ENCODE measurements at regions not wholly inside any gene's neighbourhood (a gene's known extent, or its start where the extent isn't known, plus 50 kb on each side); places are given as distances from the start of the nearest gene placed in this dataset.
"Not testable (repeated sequence)": the region's sequence is repeated elsewhere in the genome, so short reads cannot be mapped to it uniquely, and the experiment has no call there.

DNA sequence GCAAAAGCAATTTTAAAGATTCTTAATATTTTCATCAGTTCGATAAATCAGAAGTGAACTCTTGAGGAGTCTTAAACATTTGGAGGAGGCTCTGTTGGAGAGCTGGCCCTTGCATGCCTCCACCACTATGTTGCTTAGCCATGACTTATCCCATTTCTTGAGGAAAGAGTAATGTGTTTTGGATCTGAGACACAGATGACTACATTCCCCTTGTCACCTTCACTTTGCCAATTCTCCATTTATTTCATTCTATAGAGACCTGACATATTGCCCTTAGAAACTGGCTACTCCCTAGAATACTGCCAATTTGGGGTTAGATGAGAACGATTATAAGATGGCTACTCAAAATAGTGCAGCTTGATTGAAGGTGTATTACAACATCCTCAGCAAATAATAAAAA, 157.4 kb upstream of the TMEM260 start:
- no peak for DNase-seq

DNA sequence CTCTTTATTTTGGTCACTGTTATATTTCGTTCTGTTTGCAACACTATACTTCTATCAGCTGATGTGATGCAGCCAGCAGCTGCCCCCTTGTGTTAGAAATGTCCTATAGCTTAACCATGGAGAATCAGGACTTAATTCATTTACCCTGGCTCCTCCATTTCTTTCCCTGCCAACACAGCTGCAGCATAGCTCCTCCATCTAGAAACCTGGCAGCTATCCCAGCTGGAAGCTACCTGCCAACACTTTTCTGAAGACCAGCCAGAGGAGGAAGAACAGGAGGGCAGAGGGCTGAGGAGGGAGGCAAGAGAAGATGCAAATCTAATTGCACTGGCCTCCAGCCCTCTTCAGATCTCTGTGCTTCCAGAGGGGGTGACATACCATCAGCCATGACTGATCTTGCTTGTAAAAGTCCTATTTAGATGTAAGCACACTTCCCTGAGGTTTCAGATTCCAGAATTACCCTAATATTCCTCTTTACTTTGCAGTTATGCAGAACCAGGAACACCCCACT, 156.8 kb upstream of the TMEM260 start:
- DNase-seq: peak; percentile 60 to 71

DNA sequence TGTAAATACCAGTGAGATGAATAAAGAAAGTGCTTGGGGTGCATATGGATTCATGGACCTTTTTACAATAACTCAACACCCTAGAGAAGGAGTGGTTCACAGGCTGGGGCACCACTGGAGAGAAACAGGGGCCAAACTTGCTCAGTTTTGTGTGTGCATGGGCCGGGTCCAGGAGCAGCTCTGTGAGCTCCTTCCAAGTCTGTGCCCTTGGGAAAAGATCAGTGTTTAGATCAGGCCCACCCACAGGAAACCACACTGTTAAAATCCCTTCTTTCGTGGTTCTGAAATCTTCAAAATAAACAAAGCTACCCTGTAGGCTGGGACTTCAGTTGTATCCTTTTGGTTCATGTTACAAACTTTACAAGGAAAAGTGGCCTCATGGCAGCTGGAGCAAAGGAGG, 156.1 kb upstream of the TMEM260 start:
- DNase-seq: no peak

DNA sequence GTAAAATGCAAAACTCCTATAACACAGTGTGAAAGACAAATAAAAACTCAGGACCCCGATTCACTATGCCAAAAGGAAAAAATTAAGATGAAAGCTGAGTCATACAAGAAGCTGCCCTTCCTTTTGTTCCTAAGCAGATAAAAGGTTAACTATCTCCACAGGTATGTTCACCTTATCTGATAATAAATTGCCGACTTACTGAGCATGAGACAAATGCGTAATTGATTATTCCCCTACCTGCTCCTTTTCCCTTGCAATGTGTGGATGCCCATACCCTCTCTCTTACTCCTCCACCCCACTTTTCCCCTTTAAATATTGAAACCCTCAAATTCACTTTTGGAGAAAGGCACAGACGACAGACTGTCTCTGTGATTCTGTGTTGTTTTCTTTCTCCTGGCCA, 148.6 kb upstream of the TMEM260 start:
- no peak for DNase-seq

DNA sequence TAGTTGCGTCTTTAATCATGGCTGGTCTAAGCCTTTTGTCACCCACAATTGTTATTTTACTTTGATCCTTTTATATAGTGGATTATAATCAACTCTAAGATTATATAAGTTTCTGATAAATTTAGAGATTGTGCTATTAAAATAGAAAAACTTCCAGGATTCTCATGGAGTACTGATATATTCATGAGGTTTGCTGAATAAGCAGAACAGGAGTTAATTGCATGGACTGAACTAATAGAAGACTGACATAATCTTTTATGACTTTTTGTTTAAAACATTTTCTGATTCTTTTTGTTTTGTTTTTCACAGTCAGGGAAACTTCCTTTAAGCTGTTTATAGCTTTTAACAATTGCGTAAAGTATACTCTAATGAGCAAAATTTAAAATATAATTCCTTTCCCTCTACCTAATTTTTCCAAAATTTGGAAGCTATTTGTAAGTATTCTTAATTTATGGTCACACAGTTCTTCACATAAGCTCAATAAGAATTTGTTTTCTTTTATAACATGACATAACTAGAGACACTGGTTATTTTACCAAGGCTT, 129.9 kb upstream of the TMEM260 start:
- no peak for DNase-seq

DNA sequence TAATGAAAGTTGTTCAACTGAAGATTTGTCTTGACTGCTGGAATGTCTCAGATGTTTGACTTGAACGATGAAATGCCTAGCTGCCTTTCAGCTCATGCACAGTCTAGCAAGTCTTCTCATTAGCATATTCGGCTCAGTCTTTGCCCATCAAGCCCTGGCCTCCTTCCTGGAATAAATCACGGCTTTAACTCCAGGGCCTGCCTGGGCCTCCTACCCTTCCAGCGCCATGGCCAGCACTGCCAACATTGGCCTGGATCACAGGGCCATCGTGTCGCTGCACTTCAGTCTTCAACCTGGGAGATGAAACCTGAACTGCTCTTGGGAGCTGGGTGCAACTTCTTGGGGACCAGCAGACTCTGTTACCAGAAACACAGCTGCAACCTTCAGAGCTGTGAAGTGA, 126.7 kb upstream of the TMEM260 start:
- DNase-seq: no peak

DNA sequence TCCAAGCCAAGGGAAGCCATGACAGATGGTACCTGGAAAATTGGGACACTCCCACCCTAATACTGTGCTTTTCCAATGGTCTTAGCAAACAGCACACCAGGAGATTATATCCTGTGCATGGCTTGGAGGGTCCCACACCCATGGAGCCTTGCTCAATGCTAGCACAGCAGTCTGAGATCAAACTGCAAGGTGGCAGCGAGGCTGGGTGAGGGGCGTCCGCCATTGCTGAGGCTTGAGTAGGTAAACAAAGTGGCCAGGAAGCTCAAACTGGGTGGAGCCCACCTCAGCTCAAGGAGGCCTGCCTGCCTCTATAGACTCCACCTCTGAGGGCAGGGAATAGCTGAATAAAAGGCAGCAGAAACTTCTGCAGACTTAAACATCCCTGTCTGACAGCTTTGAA, 124.9 kb upstream of the TMEM260 start:
- not testable (repeated sequence) for DNase-seq

DNA sequence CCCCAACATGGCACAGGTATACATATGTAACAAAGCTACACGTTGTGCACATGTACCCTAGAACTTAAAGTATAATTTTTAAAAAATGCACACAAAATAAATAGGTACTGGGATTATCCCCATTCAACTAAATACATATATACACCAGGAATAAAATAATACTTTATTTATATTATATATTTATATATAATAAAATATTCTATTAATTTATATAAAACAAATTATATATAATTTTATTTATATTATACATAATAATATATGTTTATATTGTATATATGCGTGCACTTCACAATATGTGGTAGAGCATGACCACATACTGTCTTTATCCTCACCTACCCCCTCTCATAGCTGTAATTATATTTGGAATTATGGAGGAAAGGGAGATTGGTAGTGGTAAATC, 119.1 kb upstream of the TMEM260 start:
- no peak for DNase-seq

DNA sequence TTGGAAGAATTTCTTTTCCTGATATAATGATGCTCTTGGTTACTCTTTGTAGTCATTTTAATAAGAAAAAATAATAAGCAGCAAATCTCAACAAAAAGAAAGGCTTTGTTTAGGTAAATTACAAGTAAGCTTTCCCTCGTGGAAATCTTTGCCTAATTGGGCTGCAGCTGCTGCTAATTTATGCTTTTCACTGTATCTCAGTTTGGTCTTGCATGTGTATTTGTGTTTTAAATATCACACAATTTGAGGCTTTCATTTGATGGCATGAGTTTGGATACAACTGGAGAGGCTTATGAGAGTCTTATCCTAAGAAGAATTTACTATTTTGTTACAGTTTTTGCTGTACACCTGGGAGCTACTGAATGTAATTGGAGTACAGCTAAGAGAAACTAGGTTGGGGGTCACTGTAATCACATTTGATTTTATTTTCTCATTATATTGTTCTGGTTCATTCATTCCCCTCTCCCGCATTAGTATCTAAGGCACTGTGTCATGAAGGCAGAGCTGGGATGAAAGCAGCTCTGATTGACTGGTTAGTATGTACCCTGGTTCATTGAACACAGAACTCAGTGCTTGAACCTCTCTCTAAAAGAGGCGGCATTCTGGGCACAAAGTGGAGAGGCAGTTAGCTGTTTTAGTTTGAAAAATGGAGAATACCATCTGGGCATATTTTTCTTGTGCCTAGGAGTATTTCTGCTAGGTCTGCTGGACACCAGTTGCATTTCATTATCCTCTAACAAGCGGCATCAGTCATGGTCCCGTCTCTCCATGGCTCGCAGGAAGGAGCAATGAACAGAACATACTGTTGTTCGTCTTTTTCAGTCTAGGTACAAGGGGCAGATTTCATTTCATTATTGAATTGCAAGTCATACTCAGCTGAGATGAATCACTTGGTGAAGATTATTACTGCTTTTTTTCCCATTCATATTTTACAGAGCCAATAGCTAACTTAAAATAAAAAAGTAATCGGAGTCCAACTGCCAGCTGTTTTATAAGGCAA, 118.0 kb upstream of the TMEM260 start:
- DNase-seq: no peak

DNA sequence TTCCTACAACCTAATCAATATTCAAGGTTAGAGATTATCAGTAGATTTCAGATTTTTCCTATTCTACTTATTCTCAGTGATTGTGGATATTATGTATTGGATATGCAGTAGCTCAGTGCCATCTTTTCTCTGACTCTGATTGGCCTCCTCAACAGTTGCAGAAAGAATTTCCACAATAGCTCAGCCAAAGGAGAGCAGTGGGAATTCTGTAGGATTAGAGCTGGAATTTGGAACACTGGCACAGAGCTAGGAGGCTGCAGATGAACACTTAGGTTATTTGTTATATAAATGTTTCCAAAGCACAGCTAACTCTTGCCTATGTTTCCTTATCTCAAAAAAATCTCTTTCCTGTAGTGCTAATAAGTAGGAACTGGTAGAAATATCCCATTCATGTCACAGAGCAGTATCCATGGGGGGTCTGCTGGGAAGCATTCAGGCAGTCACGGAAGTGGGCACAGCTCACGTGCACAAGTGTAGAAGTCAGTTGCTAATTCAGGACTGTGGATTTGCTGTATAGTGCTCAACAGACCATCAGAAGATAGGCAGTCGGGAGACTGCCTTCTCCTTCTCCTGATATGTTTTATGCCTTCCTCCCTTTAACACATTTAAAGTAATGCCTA, 116.2 kb upstream of the TMEM260 start:
- DNase-seq: no peak

DNA sequence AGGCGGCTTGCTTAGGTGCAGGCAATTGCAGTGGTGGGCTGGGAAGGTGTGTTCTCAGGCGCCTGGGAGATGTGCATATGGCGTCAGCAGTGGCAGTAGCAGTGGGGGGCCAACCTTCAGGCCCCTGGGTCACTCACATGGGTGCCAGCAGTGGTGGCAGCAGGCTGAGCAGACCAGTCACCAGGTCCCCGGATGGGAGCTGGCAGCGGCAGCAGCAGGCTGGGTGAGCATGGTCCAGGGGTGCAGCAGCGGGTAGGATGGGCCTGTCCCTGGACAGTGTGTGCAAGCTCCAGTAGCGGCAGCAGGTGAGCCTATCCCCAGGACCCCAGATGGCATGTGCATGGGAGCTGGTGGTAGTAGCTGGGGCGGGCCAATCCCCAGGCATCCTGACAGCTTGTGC, 108.5 kb upstream of the TMEM260 start:
- no peak for DNase-seq

DNA sequence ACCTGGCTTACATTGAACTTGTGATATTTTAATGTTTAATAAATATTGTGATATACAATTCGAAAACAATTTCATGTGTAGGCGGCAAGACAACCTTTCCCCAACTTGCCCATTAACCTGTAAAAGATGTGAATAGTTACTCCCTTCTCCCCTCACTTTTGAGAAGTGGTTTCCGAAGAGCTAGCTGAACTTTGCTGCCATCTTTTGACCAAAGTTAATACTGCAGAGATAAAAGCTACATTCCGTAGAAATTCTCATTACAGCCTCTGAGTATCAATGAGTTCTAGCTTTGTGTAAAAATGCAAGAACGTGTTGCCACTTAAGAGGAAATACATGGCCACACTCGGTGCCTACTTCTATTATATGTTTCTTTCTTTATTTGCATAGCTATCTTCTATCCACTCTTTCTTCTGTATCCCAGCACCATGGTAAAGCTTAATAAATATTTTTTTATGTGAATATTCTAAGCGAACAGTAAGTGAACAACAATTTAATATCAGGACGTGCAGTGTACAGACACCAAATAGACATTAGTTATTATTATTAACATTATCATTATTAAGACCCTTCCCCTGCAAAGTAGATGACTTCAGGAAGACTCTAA, 105.1 kb upstream of the TMEM260 start:
- DNase-seq: peak; percentile 56 to 69

DNA sequence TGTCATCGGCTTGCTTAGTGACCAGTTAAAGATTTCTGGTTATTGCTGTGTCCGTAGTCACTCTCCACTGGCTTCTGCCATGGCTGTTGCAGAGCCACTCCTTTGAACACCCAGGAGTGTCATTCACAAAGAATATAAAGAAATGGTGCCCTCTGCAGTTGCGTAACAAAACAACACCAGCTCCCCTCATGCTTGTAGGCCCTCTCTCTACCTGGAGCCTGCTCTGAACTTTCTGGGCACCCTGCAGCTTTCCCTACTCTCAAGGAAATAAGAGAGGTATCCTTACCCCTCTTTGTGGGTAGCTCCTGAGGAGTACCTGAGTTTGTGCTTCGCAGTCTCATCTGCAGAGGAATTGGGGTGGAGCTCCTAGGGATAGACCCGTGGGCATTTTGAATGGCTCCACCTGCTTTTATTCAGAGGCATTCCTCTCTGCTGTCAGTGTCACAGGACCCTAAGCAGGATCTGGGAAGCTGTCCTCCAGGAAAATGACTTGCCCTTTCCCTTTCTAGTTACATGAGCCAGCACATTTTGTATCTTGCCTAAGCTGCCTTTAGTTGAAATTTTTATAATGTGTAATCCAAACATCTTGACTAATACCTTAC, 97.2 kb upstream of the TMEM260 start:
- no peak for DNase-seq

DNA sequence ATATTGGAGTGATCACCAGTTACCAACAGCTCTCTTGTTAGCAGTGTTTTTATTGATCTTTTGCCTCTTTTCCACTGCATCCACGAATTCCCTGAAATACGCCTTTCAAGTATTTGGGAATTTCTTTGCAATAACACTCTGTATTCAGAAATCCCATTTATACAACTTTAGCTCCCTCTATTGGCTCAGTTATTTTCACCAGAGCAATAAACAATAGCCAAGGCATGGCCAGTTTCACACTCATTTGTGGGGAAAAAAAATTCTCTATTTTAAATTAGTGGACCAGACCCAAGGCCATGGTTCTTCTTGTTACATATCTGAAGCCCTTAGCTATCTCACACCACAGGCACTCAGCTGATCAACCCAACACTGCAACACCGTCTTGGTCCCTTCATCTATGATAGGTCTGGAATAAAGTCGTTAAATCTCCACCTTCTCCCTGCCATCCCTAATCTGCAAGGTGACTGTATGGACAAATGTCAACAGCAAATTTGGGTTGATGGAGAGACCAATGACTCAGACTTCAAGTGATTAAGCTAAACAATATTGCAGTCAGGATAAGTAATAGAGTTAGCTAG, 92.4 kb upstream of the TMEM260 start:
- DNase-seq: no peak

DNA sequence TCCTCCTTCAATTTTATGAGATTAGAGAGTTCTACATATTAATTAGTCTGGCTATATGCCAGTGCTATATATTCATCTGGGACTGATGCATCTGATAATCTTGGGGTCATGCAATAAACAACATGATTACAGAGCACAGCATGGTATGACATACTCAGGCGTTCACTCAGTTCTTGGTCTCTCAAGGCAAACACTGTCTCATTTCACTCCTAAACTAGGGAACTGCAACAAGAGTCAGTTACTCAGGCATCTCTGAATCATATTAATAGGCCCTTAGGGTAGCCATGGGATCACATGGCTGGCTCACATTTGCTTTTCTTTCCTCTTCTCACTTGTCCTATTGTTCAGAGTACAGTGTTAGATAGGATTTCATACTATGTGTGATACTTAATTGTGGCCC, 91.8 kb upstream of the TMEM260 start:
- DNase-seq: no peak

DNA sequence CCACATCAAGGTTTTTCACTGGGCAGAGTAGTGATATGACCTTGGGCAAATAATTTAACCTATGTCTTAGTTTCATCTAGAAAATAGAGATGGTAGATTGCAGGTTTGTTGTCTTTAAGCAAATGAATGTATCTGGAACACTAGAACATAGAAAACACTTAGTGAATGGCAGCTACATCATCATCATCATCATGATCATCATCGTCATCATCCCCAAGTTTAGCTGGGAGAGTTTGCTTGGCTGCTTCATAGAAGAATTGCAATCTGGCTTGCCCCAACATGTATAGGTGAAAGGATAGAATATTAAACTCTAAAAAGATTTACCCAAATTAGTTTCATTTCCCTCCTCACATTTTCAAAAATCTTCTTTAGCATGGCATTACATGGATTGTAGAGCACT, 91.3 kb upstream of the TMEM260 start:
- no peak for DNase-seq

DNA sequence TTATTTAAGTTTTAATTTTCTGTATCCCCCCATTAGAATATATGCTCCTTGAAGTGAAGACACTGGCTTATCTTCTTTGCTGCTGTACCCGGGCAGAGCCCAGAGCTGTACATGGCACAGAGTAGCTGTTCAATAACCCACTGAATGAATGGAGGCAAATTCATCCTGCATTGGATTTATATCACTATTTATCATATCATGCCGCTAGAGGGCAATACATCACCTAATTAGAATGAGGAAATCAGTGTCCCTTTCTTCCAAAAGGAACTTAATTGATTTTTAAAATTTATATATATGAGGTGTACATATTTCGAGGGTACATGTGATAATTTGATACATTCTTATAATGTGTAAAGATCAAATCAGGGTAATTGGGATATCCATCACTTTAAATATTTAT, 89.2 kb upstream of the TMEM260 start:
- peak; percentile 5 to 55 for DNase-seq

DNA sequence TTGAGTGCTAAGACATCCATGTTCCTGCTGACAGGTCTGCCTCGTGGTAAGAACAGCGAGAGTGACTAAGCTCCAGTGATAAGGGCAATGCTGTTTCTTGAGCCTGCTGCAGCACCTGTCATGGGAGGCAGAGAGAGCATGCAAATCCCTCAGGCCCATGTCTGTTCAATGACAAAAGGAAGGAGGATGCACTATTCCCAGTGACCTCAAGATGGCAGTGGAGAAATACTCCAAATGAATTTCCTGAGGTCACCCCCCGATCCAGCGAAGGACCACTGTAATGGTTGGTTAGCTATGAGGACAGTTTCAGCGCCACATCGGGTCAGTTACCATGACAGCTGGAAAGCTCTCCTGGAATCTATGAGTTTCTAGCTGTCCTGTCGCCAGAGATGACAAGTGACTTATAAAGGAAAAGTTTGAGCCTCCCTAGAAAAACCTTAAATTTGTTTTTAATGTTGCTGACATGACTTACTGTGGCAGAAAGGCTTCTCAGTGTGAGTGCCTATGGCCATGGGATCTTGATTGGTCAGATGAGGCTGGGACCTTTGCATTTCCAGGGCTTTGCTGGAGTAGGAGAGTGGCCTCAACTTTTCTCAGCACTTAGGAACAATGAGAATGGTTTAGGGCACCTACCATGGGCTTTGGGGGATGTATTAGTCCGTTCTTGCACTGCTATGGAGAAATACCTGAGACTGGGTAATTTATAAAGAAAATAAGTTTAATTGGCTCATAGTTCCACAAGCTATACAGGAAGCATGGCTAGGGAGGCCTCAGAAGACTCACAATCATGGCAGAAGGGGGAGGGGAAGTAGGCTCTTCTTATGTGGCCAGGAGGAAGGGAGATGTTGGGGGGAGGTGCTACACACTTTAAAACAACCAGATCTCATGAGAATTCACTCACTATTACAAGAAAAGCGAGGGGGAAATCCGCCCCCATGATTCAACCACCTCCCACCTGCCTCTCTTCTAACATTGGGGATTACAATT, 88.0 kb upstream of the TMEM260 start:
- peak; percentile 31 to 39 for DNase-seq

DNA sequence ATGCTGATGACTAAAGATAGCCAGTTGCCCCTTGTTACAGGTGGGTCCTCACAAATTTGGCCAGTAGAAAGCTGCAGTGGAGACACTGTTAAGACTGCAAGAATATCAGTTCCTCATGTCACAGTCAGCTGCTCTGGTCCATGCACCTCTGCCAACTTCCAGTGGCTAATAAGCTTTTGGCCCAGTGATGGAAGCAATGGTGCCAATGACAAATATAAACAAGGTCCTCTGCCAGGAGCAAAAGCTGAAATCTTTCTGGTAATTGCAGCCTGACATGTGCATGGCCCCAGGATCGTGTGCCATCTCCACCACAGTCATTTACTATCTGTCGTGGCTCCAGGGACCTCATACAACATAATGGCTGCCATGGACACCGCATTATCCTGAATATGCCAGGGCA, 85.4 kb upstream of the TMEM260 start:
- DNase-seq: no peak

DNA sequence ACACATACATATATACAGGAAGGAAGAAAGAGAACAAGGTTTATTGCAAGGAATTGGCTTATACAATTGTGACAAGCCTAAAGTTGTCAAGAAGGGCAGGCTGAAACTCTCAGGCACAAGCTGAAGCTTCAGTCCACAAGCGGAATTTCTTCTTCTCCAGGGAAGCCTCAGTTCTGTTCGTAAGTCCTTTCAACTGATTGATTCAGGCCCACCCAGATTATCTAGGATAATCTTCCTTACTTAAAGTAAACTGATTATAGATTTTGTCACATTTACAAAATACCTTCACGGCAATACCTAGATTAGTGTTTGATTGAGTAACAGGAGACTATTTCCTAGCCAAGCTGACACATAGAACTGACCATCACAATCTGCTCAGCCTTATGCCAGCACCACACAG, 81.5 kb upstream of the TMEM260 start:
- no peak for DNase-seq

DNA sequence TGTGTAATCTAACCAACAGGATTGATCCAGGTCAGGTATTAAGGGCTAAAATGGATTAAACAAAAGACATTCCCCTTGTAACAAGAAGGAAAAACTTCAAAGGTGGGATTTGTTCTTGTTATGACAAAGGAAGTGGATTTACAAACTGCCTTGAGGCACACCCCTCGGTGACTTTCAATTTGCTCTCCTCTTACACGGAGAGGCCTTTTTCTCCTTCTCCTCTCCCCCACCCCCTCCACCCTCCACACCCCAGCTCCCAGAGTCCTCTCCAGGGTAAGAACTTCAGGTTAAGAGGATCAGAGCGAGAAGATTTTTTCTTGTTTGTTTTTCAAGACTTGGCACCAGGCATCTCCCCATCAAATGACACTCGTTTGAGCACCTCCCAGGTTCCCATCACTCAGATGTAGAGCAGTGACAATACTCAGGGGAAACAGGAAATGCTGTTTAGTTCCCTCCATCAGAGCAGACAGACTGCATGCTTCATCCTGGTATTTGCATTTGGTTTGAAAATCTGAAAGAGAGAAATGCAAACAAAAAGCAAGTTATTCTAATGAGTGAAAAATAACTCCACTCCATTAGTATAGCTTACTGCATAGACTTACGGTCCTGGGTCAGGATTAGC, 77.6 kb upstream of the TMEM260 start:
- DNase-seq: no peak

Measured in inflammatory macrophage (primary cell).